HG02678 (cell line): ENCODE measurements at regions not wholly inside any gene's neighbourhood (a gene's known extent, or its start where the extent isn't known, plus 50 kb on each side); places are given as distances from the start of the nearest gene placed in this dataset.

Experiments used
- ATAC-seq: cut with Tn5 transposase; IDR thresholded peaks from one replicate; pipeline ENCODE4 v1.9.1; 2021; ENCODE audit warnings: mild to moderate bottlenecking, moderate library complexity; ENCODE audit not compliant: unreplicated experiment

- ATAC-seq, result no peak
Measured at GRCh38 chr4:145427991-145428390, 53.7 kb upstream of the SMAD1 start.

GRCh38 chr4:145427221-145427620 lies 54.4 kb upstream of the SMAD1 start:
- ATAC-seq, result no peak

GRCh38 chr4:145423017-145423708 lies 58.5 kb upstream of the SMAD1 start:
- ATAC-seq, result no peak

GRCh38 chr4:145420595-145421214 lies 60.9 kb upstream of the SMAD1 start:
- no peak for ATAC-seq

- ATAC-seq, result no peak
Measured at GRCh38 chr4:145418739-145419138, 62.9 kb upstream of the SMAD1 start.

- ATAC-seq, result no peak
Measured at GRCh38 chr4:145417348-145418130, 64.1 kb upstream of the SMAD1 start.

GRCh38 chr4:145414841-145415240 lies 66.8 kb upstream of the SMAD1 start:
- no peak for ATAC-seq

GRCh38 chr4:145414226-145414625 lies 67.4 kb upstream of the SMAD1 start:
- no peak for ATAC-seq

- no peak for ATAC-seq
Measured at GRCh38 chr4:145406970-145407369, 74.7 kb upstream of the SMAD1 start.

GRCh38 chr4:145404761-145405160 lies 76.9 kb upstream of the SMAD1 start:
- no peak for ATAC-seq

GRCh38 chr4:145396581-145396980 lies 85.1 kb upstream of the SMAD1 start:
- no peak for ATAC-seq

GRCh38 chr4:145390571-145390970 lies 91.1 kb upstream of the SMAD1 start:
- no peak for ATAC-seq

- ATAC-seq, result no peak
Measured at GRCh38 chr4:145389550-145389949, 92.1 kb upstream of the SMAD1 start.

- no peak for ATAC-seq
Measured at GRCh38 chr4:145388043-145388442, 93.6 kb upstream of the SMAD1 start.

GRCh38 chr4:145387079-145387478 lies 94.6 kb upstream of the SMAD1 start:
- ATAC-seq, result no peak

- no peak for ATAC-seq
Measured at GRCh38 chr4:145381163-145381562, 100.5 kb upstream of the SMAD1 start.

- no peak for ATAC-seq
Measured at GRCh38 chr4:145380123-145380522, 101.5 kb upstream of the SMAD1 start.

GRCh38 chr4:145375416-145375815 lies 106.2 kb upstream of the SMAD1 start:
- no peak for ATAC-seq

GRCh38 chr4:145352438-145353145 lies 129.1 kb upstream of the SMAD1 start:
- no peak for ATAC-seq

- ATAC-seq, result no peak
Measured at GRCh38 chr4:145351922-145352321, 129.7 kb upstream of the SMAD1 start.

GRCh38 chr4:145351162-145351561 lies 130.5 kb upstream of the SMAD1 start:
- no peak for ATAC-seq
